Loucy (cell line): ENCODE measurements at regions not wholly inside any gene's neighbourhood (a gene's known extent, or its start where the extent isn't known, plus 50 kb on each side); places are given as distances from the start of the nearest gene placed in this dataset.

Experiments
- CTCF ChIP-seq: fragments of 200-600 bp; sonication (generic); conservative IDR thresholded peaks from 2 replicates; pipeline ENCODE4 v1.5.1; 2014; ENCODE audit warnings: mild to moderate bottlenecking, antibody characterized with exemption, low read length
- EZH2phosphoT487 ChIP-seq: fragments of 200-600 bp; IDR thresholded peaks from 2 replicates; pipeline ENCODE4 v1.6.1; 2018; ENCODE audit warnings: antibody characterized with exemption, mild to moderate bottlenecking, moderate library complexity, borderline replicate concordance

- TF ChIP-seq CTCF (no peak), EZH2phosphoT487 (no peak)
Observed at GRCh38 chr7:131183072-131183471, 144.6 kb upstream of the MKLN1 start.
